A172 (cell line): ENCODE measurements at regions not wholly inside any gene's neighbourhood (a gene's known extent, or its start where the extent isn't known, plus 50 kb on each side); places are given as distances from the start of the nearest gene placed in this dataset.
"Not testable (repeated sequence)": the region's sequence is repeated elsewhere in the genome, so short reads cannot be mapped to it uniquely, and the experiment has no call there.

ENCODE experiments used
- DNase-seq: peaks from one replicate; pipeline ENCODE4 v3.0.0-alpha.2; 2015; ENCODE audit warnings: low spot score

DNA sequence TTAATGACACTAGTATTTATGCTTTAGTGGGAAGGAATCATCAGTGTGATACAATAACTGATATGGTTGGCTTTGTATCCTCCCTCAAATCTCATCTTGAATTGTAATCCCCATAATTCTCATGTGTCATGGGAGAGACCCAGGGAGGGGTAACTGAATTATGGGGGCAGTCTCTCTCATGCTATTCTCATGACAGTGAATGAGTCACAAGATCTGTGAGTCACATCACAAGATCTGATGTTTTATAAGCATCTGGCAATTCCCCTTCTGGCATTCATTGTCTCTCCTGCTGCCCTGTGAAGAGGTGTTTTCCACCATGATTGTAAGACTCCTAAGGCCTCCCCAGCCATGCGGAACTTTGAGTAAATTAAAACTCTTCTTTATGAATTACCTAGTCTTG lies 1760.3 kb downstream of the NCAM2 start:
- DNase-seq = peak; percentile 2

DNA sequence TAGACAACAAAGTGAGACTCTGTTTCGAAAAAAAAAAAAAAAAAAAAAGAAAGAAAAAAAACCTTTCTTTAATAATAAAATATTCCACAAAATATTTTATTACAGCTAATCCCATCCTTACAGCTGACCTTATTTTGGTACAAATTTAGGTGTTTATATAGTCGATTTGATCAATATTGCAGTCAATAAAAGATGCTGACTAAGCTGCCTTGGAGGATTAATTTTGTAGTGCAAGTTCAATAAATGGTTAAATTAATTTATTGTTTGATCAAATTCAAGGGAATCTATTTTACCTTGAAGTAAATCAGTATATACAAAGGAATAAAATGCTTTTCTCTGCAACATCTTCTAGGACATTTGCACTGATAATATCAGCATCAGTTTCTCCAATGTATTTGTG lies 1764.3 kb downstream of the NCAM2 start:
- no peak for DNase-seq

DNA sequence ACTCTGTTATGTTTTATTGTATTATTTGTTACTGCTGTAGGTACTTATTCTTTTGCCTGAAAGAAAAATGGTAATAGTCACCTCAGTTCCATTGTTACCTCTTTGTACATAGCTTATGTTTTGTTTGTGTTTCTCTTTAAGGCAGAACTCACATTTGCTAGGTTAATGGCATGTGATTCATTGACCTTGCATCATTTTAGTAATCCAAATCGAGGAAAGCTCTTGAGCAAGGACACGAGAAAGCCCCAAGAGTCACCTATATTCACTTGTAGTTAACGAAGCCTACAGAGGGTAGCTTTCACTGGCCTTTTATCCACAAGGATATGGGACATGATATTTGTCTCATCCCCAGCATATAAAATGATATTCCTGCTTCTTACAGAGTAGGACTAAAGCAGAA lies 1765.2 kb downstream of the NCAM2 start:
- no peak for DNase-seq

DNA sequence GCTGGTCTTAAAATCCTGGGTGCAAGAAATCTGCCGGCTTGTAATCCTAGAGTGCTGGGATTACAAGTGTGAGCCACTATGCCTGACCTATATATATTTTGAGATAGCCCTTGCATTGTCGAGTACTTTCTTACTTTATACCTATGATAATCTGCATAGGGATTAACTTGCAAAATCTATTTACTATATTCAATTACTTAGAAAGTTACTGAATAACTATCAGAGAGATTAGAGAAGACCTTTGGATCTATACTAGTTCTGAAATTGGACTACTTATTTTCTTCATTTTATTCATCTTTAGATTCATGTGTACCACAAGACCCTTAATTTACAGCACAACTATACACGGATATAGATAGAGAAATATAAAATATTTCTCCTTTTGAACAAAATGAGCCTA lies 1766.0 kb downstream of the NCAM2 start:
- no peak for DNase-seq

DNA sequence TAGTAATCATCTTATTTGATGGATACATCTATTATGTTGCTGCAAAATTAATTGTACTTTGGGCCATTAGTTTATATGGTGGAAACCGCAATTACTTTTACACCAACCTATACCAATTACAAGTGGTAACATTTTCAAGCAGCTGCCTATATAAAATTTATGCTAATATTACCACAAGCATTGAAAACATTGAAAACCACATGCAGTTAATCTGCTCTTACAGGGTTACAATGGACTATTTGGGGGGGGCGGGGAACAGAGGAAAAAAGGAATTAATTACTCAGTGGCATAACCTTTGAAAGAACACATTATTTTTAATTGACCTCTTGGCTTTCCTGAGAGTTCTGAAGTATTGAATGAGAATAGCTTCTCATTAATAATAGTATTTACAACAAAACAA lies 1793.2 kb downstream of the NCAM2 start:
- DNase-seq = no peak

DNA sequence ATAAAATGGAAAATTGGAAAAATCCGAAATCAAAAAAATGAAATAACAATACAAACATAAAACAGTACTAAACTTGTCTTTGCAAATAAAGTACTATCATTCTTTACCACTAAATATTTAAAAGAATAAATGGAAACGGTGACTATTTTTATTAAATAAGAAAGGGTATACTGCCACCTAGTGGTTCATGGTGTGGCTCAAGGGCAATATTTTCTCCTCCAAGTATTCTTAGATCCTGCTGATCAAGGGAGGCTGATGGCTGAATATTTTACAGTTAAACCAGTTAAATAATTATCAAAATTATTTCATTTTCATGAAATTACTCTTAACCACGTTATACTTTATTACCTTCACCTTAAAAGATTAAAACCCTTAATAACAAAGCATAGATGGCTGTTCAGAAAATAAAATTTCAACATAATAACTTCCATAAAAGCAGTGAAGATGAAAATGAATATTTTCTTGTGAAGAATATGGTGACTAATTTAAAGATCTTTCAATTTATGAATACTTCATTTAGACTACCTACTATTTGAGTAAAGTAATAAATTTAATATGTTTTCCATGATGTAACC lies 1793.9 kb downstream of the NCAM2 start:
- DNase-seq = peak; percentile 38

DNA sequence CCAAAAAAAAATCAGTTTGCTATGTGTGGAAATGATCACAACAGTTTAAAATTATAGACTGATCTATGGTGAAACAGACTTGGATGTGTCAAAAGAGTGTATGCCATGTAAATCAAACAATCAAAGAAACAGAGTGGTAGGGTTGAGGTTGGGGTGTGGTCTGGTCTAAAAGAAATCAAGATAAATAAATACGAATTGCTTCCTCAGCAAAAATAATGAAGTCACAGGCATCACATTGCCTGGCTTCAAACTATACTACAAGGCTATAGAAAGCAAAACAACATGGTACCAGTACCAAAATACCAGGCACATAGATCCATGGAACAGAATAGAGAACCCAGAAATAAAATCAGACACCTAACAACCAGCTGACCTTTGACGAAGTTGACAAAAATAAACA lies 1796.9 kb downstream of the NCAM2 start:
- DNase-seq = no peak

DNA sequence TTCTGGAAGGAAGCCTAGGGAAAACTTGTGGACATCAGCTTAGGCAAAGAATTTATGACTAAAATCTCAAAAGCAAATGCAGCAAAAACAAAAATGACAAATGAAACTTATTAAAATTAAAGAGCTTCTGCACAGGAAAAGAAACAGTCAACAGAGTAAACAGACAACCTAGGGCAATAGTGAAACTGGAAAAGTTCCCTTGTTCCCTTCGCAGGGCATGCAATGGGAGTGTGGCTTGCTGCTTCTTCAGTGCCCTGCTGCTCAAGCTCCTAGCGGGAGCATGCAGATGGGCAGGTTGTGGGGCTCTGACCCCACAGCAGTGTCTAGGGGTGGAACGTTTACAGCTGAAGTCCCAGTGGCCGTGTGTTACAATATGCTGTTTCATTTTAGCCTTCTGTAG lies 1797.4 kb downstream of the NCAM2 start:
- no peak for DNase-seq

DNA sequence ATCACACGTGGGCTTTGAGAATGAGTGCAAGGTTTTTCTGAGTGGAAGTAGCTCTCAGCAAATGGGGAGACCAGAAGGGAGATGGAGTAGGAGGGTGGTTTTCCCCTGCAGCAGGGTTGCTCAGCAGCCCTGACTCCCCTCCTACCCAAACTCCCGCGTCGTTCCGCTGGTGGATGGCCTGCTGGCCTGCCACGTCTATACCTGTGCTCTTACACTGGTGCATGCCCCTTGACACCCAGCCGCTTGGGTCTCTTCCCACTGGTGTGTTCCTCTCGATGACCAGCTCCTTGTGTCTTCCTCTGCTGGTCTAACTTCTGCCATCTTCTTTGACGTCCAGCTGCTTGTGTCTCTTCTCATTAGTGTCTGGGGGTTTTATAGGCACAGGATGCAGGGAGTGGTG lies 1797.9 kb downstream of the NCAM2 start:
- no peak for DNase-seq

DNA sequence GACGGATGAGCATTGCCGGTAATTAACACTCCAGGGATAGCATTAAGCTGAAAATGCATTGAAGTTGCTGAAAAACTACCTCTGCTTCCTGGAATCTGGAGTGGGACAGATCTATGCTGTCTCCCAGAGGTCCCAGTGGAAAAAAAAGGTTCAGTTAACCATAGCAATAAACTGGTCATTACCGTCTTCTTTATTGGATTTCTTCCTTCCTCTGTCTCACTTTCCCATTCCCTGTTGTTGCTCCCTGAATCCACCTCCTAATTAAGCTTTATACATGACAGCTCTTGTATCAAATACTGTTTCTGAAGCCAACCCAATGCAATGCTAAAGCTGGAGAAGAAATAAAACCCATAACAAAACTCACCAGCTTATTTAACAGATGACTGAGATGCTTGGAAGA lies 1805.9 kb downstream of the NCAM2 start:
- no peak for DNase-seq

DNA sequence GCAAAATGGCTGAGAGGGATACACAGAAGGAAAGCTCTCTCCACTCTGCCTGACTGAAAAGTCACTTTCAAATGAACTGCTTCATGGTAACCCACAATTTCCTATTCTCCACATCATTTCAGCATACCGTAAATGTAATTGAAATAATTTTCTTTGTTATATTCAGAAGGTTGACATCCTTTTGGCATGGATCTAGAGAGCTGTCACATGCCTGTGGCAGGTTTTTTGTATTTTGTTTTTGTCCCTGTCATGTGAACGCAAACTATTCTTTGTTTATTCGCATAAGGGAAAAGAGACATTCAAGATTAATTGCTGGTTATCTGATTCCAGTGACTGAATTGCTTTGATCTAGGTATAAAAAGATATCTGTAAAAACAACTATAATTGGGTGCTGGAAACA lies 1808.1 kb downstream of the NCAM2 start:
- no peak for DNase-seq

DNA sequence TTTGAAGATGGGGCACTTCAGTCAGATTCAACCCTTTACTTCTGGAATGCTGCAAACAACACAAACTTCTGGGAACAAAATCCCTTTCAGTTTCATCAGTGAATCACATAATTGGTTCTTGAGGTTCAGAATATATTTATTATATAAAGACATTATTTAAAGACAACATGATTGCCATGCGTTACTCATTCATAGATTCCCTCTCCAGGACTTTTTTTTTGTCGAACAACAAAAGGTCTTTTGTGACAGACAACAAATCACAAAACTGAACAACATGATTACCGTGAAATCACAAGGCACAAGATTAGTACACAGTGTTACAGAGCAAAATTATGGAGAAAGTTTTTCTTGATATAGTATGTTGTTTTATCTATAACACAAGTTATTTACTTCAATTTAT lies 1815.0 kb downstream of the NCAM2 start:
- DNase-seq = no peak

DNA sequence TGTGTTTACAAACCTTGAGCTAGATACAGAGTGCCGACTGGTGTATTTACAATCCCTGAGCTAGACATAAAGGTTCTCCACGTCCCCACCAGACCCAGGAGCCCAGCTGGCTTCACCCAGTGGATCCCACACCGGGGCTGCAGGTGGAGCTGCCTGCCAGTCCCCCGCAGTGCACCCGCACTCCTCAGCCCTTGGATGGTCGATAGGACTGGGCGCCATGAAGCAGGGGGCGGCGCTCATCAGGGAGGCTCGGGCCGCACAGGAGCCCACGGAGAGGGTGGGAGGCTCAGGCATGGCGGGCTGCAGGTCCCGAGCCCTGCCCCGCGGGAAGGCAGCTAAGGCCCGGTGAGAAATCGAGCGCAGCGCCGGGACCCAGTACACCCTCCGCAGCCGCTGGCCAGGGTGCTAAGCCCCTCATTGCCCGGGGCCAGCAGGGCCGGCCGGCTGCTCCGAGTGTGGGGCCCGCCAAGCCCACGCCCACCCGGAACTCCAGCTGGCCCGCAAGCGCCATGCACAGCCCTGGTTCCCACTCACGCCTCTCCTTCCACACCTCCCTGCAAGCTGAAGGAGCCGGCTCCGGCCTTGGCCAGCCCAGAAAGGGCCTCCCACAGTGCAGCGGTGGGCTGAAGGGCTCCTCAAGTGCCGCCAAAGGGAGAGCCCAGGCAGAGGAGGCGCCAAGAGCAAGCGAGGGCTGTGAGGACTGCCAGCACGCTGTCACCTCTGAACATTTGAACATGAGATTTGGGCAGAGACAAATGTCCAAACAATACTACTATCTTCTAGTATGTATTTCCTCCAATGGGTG lies 1820.7 kb downstream of the NCAM2 start:
- DNase-seq = not testable (repeated sequence)

DNA sequence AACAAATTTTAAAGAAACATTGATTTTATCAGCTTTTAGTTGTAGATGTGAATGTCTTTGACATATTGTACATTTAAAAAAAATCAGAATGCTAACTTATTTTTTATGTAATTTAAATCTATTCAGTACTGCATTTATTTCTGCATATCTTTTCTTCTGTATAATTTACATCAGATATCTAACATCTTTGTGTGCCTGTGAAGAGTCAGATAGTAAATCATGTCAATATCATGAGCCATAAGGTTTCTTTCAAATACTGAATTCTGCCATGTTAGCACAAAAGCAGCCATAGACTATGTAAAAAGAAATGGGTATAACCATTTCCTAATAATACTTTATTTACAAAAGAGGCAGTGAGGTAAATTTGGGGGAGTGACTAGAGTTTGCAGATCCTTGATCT lies 1829.2 kb downstream of the NCAM2 start:
- no peak for DNase-seq

DNA sequence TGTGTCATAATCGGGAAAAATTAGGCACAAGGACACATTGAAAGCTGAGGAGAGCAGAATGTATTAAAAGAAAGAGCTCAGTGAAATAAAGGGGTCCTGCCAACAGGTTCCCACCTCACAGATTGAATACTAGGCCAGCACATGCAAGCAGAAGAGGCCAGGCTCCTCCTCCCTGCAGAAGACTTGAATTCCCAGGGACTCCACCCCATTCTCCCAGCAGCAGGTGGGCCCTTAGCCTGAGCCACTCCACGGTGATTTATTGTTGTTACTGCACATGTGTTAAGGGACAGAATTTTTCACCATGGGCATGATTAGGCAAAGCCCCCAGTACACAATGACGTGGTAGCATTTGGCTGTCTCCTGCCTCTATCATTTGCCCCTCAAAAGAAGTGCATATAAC lies 1844.7 kb downstream of the NCAM2 start:
- DNase-seq = no peak

DNA sequence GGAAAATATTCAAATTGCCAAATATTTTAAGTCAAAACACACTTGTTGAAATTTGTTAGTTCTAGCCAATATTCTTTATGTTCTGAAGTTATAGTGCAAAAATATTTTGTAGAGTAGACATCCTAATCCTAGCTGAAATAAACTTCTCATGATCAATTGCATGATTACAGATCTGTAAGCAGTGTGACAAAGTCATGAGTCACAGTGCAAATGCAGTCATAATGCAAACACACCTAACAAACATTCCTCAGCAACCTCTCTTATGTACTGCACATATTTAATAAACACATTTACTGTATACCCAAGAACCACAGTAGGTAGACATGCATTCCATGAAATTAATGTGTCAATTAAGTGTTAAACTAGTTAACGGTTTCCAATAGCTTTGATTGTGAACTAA lies 1857.4 kb downstream of the NCAM2 start:
- no peak for DNase-seq

DNA sequence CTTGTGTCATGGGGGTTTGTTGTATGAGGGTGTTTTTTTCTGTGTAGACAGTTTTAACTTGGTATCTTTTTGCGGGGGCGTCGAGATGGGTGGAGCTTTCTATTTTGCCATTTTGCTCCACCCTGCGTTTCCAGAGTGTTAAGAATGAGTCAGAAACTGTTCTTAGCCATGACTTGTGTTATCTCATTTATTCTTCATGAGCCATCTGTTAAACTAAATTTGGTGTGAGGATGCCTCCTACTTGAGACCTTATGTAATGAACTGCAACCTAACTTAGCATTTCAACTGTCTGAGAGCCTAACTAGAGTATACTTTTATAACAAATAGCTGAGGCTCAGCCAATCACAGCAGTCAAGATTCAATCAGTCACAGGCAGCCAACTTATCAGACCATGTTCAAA lies 1873.5 kb downstream of the NCAM2 start:
- DNase-seq = no peak

DNA sequence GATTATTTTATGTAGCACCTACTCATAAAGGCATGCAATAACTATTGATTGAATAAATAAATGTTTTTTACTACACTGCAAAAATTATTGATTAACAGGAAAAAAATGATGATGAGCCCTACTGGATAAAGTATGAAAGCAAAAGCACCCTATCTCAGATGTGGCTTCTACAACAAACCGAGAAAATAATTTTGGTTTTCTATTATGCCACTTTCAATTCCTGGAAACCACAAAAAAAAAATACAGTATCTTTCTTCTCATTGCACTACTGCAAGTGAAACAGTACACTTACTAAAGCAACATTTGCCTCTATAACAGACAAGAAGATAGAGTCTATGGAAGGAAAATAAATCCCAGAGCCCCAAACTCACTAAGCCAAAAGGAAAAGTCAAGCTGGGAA lies 1882.4 kb downstream of the NCAM2 start:
- no peak for DNase-seq

DNA sequence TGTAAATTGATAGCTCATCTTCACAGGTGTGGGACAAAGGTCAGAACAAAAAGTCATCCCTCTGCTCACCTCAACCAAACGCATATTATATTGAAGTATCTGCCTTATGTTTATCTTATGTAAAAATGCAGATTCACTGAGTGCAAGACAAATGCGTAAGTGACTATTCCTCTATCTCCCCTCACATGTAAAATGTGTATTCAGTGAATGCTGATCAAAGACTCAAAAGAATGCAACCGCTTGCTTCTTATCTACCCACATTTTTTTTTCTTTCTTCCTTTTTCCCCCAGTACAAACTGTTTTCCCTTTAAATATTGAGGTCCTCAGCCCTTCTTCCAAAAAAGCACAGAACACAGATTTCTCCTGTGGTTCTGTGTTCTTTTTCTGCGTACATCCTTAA lies 1882.9 kb downstream of the NCAM2 start:
- no peak for DNase-seq

DNA sequence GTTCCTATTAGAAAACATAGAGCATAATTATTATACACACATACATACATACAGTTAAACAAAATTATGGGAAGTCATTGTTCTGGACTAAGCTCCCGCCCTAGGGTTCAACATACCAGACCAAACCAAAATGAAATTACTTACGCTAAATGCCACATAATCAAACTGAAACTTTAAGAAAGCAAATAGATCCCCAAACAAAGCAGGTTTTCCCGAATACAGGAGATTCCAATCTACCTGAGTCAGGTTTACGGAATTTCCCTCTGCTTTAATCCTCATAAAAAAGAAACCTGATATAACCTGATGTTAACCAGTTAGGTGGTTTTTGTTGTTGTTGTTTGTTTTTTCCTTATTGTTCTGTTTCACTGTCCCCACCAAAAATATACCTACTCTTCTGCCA lies 1886.9 kb downstream of the NCAM2 start:
- DNase-seq = no peak

DNA sequence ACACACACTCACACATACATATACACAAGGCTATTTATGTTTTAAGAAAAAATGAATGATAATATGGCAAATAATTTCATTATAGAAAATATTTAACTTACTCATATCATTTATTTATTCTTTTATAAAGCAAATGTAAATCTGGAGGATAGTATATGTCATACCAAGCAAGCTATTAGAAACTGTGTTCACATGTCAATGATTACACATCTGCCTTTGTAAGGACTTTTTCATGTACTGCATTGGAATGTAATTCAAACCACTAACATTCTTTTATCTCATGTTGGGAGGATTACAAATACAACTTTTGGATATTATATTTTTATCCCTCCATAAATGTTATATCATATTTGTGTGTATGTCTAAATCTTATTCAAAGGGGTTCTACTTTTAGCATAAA lies 1887.4 kb downstream of the NCAM2 start:
- DNase-seq = no peak

DNA sequence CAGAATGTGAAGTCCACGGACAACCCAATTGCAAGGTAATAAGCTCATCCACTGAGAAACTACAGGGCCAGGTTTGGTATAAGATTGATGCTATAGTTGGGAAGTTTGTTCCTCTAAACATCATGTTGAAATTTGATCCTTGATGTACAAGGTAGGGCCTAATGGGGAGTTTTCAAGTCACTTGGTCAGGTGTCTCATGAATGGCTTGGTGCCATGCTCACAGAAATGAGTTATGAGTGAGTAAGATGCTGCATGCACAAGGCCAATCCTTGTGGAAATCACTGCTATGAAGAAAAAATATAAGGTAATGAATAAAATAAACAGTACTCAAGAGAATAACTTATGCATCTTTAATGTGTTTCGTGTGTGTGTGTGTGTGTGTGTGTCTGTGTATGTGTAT lies 1891.2 kb downstream of the NCAM2 start:
- no peak for DNase-seq

DNA sequence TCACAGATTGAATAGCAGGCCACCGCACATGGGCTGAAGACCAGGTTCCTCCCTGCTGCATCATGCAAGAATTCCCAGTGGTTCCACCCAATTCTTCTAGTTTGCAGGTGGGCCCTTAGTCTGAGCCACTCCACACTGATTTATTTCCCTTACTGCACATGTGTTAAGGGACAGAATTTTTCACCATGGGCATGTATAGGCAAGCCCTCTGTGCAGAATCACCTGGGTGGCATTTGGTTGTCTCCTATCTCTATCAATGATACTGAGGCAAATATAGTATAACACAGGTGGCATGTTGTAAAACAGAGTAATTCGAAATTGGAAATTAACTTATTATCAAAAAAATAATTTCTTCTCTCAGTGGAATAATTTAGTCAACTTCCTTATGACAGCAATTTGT lies 1892.4 kb downstream of the NCAM2 start:
- no peak for DNase-seq

DNA sequence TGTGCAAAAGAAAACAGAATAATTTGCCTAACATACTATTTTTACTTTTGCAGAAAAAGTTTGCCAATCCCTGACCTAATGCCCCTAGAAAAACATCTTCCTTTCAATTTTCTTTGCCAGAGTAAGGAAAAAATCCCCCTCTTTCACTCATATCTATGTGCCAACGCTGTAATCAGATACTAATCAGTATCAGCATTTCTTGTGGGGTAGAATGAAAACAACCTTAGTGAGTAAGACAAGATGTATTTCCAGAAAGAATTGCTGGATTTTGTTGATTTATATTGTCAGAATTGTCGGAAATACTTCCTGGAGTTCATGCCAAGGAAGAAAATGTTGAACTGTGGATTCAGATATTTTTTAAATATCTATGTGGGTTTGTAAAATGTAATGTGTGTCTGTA lies 1893.8 kb downstream of the NCAM2 start:
- DNase-seq = no peak
